ENCODE measurements at regions not wholly inside any gene's neighbourhood (a gene's known extent, or its start where the extent isn't known, plus 50 kb on each side); places are given as distances from the start of the nearest gene placed in this dataset.

GRCh38 chr13:89925107-89925506, 1422.4 kb upstream of the MIR17HG start:
- H3K27ac ChIP-seq, result no peak overlapping the region
- POLR2A ChIA-PET (ENCODE audit: low non-redundant PET), result no interaction called here
- TF ChIP-seq CTCF (conservative IDR thresholded peaks at IDR 0.05; ENCODE audit: low read depth), result peak; percentile 46
- DNase-seq (ENCODE audit: low spot score), result peak; percentile 26
- CTCF ChIA-PET, result interaction anchor here (0.5 to 0.6 kb wide), 3 partner anchors 338 to 1084 kb away, joined by 3 to 6 read pairs (median 4); no protein-coding TSS in a partner anchor

- DNase-seq (ENCODE audit: low spot score), result no peak
- no peak overlapping the region for H3K27ac ChIP-seq
- ChIA-PET CTCF (no interaction called here), POLR2A (ENCODE audit: low non-redundant PET) (no interaction called here)
- TF ChIP-seq CTCF (conservative IDR thresholded peaks at IDR 0.05; ENCODE audit: low read depth), result no peak
These were observed 1416.6 kb upstream of the MIR17HG start for GRCh38 chr13:89930861-89931260.

GRCh38 chr13:89932902-89933301, 1414.6 kb upstream of the MIR17HG start:
- no peak for TF ChIP-seq CTCF (conservative IDR thresholded peaks at IDR 0.05; ENCODE audit: low read depth)
- ChIA-PET POLR2A (ENCODE audit: low non-redundant PET) (no interaction called here), CTCF (no interaction called here)
- H3K27ac ChIP-seq, result no peak overlapping the region
- DNase-seq (ENCODE audit: low spot score), result no peak

- ChIA-PET POLR2A (ENCODE audit: low non-redundant PET) (no interaction called here), CTCF (no interaction called here)
- no peak for TF ChIP-seq CTCF (conservative IDR thresholded peaks at IDR 0.05; ENCODE audit: low read depth)
- no peak for DNase-seq (ENCODE audit: low spot score)
- no peak overlapping the region for H3K27ac ChIP-seq
These were observed 1411.2 kb upstream of the MIR17HG start for GRCh38 chr13:89936256-89936655.

GRCh38 chr13:89937420-89937819, 1410.1 kb upstream of the MIR17HG start:
- CTCF ChIA-PET, result no interaction called here
- no peak for TF ChIP-seq CTCF (conservative IDR thresholded peaks at IDR 0.05; ENCODE audit: low read depth)
- DNase-seq (ENCODE audit: low spot score), result no peak
- POLR2A ChIA-PET (ENCODE audit: low non-redundant PET), result no interaction called here
- H3K27ac ChIP-seq, result no peak overlapping the region

- no peak for TF ChIP-seq CTCF (conservative IDR thresholded peaks at IDR 0.05; ENCODE audit: low read depth)
- H3K27ac ChIP-seq, result no peak overlapping the region
- DNase-seq (ENCODE audit: low spot score), result no peak
- POLR2A ChIA-PET (ENCODE audit: low non-redundant PET), result no interaction called here
- CTCF ChIA-PET, result interaction anchor here (0.7 kb wide), 1 partner anchor 648 kb away, joined by 3 read pairs; no protein-coding TSS in a partner anchor
These were observed 1407.1 kb upstream of the MIR17HG start for GRCh38 chr13:89940383-89940782.

GRCh38 chr13:89943139-89943538, 1404.3 kb upstream of the MIR17HG start:
- CTCF ChIA-PET, result no interaction called here
- no peak for DNase-seq (ENCODE audit: low spot score)
- POLR2A ChIA-PET (ENCODE audit: low non-redundant PET), result no interaction called here
- TF ChIP-seq CTCF (conservative IDR thresholded peaks at IDR 0.05; ENCODE audit: low read depth), result no peak
- H3K27ac ChIP-seq, result no peak overlapping the region

Data from RWPE1 (cell line).